H9 (cell line): ENCODE measurements at regions not wholly inside any gene's neighbourhood (a gene's known extent, or its start where the extent isn't known, plus 50 kb on each side); places are given as distances from the start of the nearest gene placed in this dataset.

Source experiments
- DNase-seq: peaks from one replicate; pipeline ENCODE4 v3.0.0-alpha.2; 2017
- H2AFZ ChIP-seq: one replicate; pipeline ENCODE4 v1.6.1; 2013; ENCODE audit warnings: mild to moderate bottlenecking, low read length, control low read depth, moderate library complexity
- H2AK5ac ChIP-seq: 2 replicates; pipeline ENCODE4 v1.6.1; 2013; ENCODE audit warnings: low read length, control low read depth, mixed read lengths; ENCODE audit not compliant: insufficient read length
- H2BK120ac ChIP-seq: one replicate; pipeline ENCODE4 v1.6.1; 2013; ENCODE audit warnings: low read depth, mild to moderate bottlenecking, low read length, control low read depth, inconsistent platforms; ENCODE audit not compliant: poor library complexity, severe bottlenecking
- H2BK12ac ChIP-seq: 2 replicates; pipeline ENCODE4 v1.6.1; 2013; ENCODE audit warnings: low read length, control low read depth, mixed read lengths, low read depth; ENCODE audit not compliant: insufficient read length
- H2BK15ac ChIP-seq: 2 replicates; pipeline ENCODE4 v1.6.1; 2013; ENCODE audit warnings: low read depth, low read length, control low read depth
- H2BK20ac ChIP-seq: one replicate; pipeline ENCODE4 v1.6.1; 2013; ENCODE audit warnings: low read depth, mild to moderate bottlenecking, low read length, control low read depth, inconsistent platforms; ENCODE audit not compliant: poor library complexity, severe bottlenecking
- H2BK5ac ChIP-seq: 2 replicates; pipeline ENCODE4 v1.6.1; 2013; ENCODE audit warnings: low read length, control low read depth, mixed read lengths; ENCODE audit not compliant: insufficient read length
- H3K14ac ChIP-seq: 2 replicates; pipeline ENCODE4 v1.6.1; 2013; ENCODE audit warnings: low read length, control low read depth; ENCODE audit not compliant: insufficient read depth
- H3K18ac ChIP-seq: 2 replicates; pipeline ENCODE4 v1.6.1; 2013; ENCODE audit warnings: low read depth, mild to moderate bottlenecking, mixed read lengths, low read length, control low read depth; ENCODE audit not compliant: insufficient read length
- H3K23ac ChIP-seq: 2 replicates; pipeline ENCODE4 v1.6.1; 2013; ENCODE audit warnings: low read length, control low read depth, mixed read lengths, low read depth; ENCODE audit not compliant: insufficient read length
- H3K23me2 ChIP-seq: 2 replicates; pipeline ENCODE4 v1.6.1; 2013; ENCODE audit warnings: low read depth, mild to moderate bottlenecking, mixed read lengths, low read length, control low read depth; ENCODE audit not compliant: insufficient read length, poor library complexity, severe bottlenecking
- H3K27ac ChIP-seq: 2 replicates; pipeline ENCODE4 v1.5.1; 2013; ENCODE audit warnings: low read length, control low read depth, mixed read lengths, low read depth; ENCODE audit not compliant: insufficient read length
- H3K27me3 ChIP-seq: 2 replicates; pipeline ENCODE4 v1.6.1; 2013; ENCODE audit warnings: low read length, control low read depth, inconsistent platforms; ENCODE audit not compliant: insufficient read depth
- H3K4ac ChIP-seq: 2 replicates; pipeline ENCODE4 v1.6.1; 2013; ENCODE audit warnings: low read depth, mild to moderate bottlenecking, control low read depth, inconsistent platforms, low read length, moderate library complexity
- H3K4me1 ChIP-seq: 2 replicates; pipeline ENCODE4 v1.6.1; 2013; ENCODE audit warnings: low read length, control low read depth, inconsistent platforms; ENCODE audit not compliant: insufficient read depth
- H3K4me2 ChIP-seq: 2 replicates; pipeline ENCODE4 v1.6.1; 2013; ENCODE audit warnings: low read length, control low read depth, mixed read lengths; ENCODE audit not compliant: insufficient read length, insufficient read depth
- H3K56ac ChIP-seq: 2 replicates; pipeline ENCODE4 v1.6.1; 2013; ENCODE audit warnings: low read depth, mild to moderate bottlenecking, mixed read lengths, low read length, control low read depth; ENCODE audit not compliant: insufficient read length
- H3K79me1 ChIP-seq: 2 replicates; pipeline ENCODE4 v1.6.1; 2013; ENCODE audit warnings: low read depth, mild to moderate bottlenecking, moderate library complexity, low read length, control low read depth, inconsistent platforms; ENCODE audit not compliant: insufficient read depth, poor library complexity, severe bottlenecking
- H3K79me2 ChIP-seq: 2 replicates; pipeline ENCODE4 v1.6.1; 2013; ENCODE audit warnings: low read length, control low read depth, inconsistent platforms; ENCODE audit not compliant: insufficient read depth
- H3K9ac ChIP-seq: 2 replicates; pipeline ENCODE4 v1.6.1; 2013; ENCODE audit warnings: low read length, control low read depth, mixed read lengths; ENCODE audit not compliant: insufficient read length; ENCODE audit errors: extremely low read depth
- H3K9me3 ChIP-seq: one replicate; pipeline ENCODE4 v1.6.1; 2013; ENCODE audit warnings: low read depth, low read length, inconsistent platforms; ENCODE audit not compliant: control insufficient read depth
- H3T11ph ChIP-seq: one replicate; pipeline ENCODE4 v1.6.1; 2013; ENCODE audit warnings: mild to moderate bottlenecking, low read length, control low read depth, inconsistent platforms
- H4K20me1 ChIP-seq: one replicate; pipeline ENCODE4 v1.6.1; 2013; ENCODE audit not compliant: control insufficient read depth, insufficient read length, insufficient read depth
- H4K5ac ChIP-seq: 2 replicates; pipeline ENCODE4 v1.6.1; 2013; ENCODE audit warnings: low read depth, mild to moderate bottlenecking, mixed read lengths, low read length, control low read depth; ENCODE audit not compliant: insufficient read length
- H4K8ac ChIP-seq: replicated peaks from 2 replicates; pipeline ENCODE4 v1.6.1; 2013; ENCODE audit warnings: low read length, control low read depth, mixed read lengths, low read depth; ENCODE audit not compliant: insufficient read length
- H4K91ac ChIP-seq: 2 replicates; pipeline ENCODE4 v1.6.1; 2013; ENCODE audit warnings: low read depth, mild to moderate bottlenecking, moderate library complexity, mixed read lengths, low read length, control low read depth; ENCODE audit not compliant: insufficient read length
- H3K27ac Mint-ChIP-seq, 3 experiments: 2 replicates in 2 of 3; 3 replicates in 1 of 3; pipeline ENCODE4 v1.8.0; 2020 to 2021; ENCODE audit warnings: mixed read lengths in 3 of 3, mild to moderate bottlenecking in 1 of 3, moderate library complexity in 1 of 3
- H3K27me3 Mint-ChIP-seq: 2 replicates; pipeline ENCODE4 v1.8.0; 2021; ENCODE audit warnings: low read depth, mild to moderate bottlenecking, moderate library complexity, mixed read lengths
- H3K36me3 Mint-ChIP-seq, 3 experiments: 2 replicates in 2 of 3; 3 replicates in 1 of 3; pipeline ENCODE4 v1.8.0; 2020 to 2021; ENCODE audit warnings: low read depth in 3 of 3, mixed read lengths in 3 of 3; ENCODE audit not compliant: insufficient read depth in 1 of 3
- H3K4me1 Mint-ChIP-seq, 2 experiments: 2 replicates each; pipeline ENCODE4 v1.8.0; 2020; ENCODE audit warnings: mixed read lengths in 2 of 2
- H3K4me3 Mint-ChIP-seq, 2 experiments: 2 replicates in 1 of 2; 3 replicates in 1 of 2; pipeline ENCODE4 v1.8.0; 2020 to 2021; ENCODE audit warnings: mild to moderate bottlenecking in 2 of 2, mixed read lengths in 2 of 2, moderate library complexity in 1 of 2
- H3K9me3 Mint-ChIP-seq, 2 experiments: 2 replicates in 1 of 2; 3 replicates in 1 of 2; pipeline ENCODE4 v1.8.0; 2020; ENCODE audit warnings: mild to moderate bottlenecking in 2 of 2, mixed read lengths in 2 of 2, moderate library complexity in 1 of 2
- WGBS: extraction: QIAGEN DNeasy Blood & Tissue Kit; methylation state at CpG from one replicate; pipeline ENCODE4 v1.1.7; 2013; ENCODE audit warnings: missing lambda C conversion rate, low lambda C conversion rate, mixed read lengths; ENCODE audit not compliant: insufficient read length; ENCODE audit errors: extremely low coverage; 5-methylcytosine and 5-hydroxymethylcytosine counted together
- TF ChIP-seq, protein P1 (sequence below): fragments of 200-600 bp; sonication (generic); conservative IDR thresholded peaks from 3 replicates; pipeline ENCODE4 v1.8.0; 2021; ENCODE audit warnings: antibody characterized with exemption, mild to moderate bottlenecking

DNA sequence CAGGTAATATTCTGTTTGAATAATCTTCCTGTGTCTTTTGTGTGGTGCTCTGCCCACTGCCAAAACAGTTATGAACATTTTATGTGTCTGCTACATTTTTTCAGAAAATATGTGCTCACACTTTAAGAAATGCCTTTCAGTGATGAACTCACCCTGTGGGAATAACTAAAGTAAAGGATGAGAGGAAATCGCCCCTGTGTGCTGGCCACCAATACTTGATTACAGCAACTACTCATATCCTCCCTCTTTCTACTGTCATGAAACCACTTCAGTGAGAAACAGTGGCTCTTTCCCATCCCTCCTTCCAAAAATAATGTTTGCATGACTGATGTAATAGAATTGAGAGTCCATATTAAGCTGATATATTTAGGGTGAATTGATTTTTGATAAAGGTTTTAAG, 900.9 kb downstream of the RAB28 start:
- TF ChIP-seq, protein P1, sequence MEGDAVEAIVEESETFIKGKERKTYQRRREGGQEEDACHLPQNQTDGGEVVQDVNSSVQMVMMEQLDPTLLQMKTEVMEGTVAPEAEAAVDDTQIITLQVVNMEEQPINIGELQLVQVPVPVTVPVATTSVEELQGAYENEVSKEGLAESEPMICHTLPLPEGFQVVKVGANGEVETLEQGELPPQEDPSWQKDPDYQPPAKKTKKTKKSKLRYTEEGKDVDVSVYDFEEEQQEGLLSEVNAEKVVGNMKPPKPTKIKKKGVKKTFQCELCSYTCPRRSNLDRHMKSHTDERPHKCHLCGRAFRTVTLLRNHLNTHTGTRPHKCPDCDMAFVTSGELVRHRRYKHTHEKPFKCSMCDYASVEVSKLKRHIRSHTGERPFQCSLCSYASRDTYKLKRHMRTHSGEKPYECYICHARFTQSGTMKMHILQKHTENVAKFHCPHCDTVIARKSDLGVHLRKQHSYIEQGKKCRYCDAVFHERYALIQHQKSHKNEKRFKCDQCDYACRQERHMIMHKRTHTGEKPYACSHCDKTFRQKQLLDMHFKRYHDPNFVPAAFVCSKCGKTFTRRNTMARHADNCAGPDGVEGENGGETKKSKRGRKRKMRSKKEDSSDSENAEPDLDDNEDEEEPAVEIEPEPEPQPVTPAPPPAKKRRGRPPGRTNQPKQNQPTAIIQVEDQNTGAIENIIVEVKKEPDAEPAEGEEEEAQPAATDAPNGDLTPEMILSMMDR, result no peak
- no peaks in the 10 kb centered on the region for H3K9me3 ChIP-seq
- no peak overlapping the region for H3K23ac ChIP-seq
- H3K27me3 ChIP-seq, result no peaks in the 10 kb centered on the region
- no peaks in the 10 kb centered on the region for H3K4me1 ChIP-seq
- no peak overlapping the region for H2BK120ac ChIP-seq
- no peak overlapping the region for H2AFZ ChIP-seq
- no peaks in the 10 kb centered on the region for H4K20me1 ChIP-seq
- H3K27ac Mint-ChIP-seq, result no peak overlapping the region
- H3T11ph ChIP-seq, result no peak overlapping the region
- H3K4me3 Mint-ChIP-seq, result no peak overlapping the region
- H3K4ac ChIP-seq, result no peak overlapping the region
- H3K79me2 ChIP-seq, result no peaks in the 10 kb centered on the region
- no peak overlapping the region for H2BK5ac ChIP-seq
- no peaks in the 10 kb centered on the region for H3K79me1 ChIP-seq
- no peak overlapping the region for H2BK15ac ChIP-seq
- no peak overlapping the region for H3K4me2 ChIP-seq
- no peaks in the 10 kb centered on the region for H3K9me3 Mint-ChIP-seq
- no peak overlapping the region for H3K9ac ChIP-seq
- no peak overlapping the region for H4K5ac ChIP-seq
- no peaks in the 10 kb centered on the region for H3K27me3 Mint-ChIP-seq
- DNase-seq, result no peak
- H3K23me2 ChIP-seq, result no peaks in the 10 kb centered on the region
- H3K36me3 Mint-ChIP-seq, result no peaks in the 10 kb centered on the region
- H3K14ac ChIP-seq, result no peak overlapping the region
- no peak overlapping the region for H2BK20ac ChIP-seq
- no peak overlapping the region for H4K8ac ChIP-seq
- no CpG with 5 or more reads among the region's 1 CpG for WGBS
- no peak overlapping the region for H4K91ac ChIP-seq
- H3K4me1 Mint-ChIP-seq, result peaks cover 7% of the 10 kb centered on the region in 2 experiments
- no peak overlapping the region for H3K18ac ChIP-seq
- H3K27ac ChIP-seq, result no peak overlapping the region
- H2BK12ac ChIP-seq, result no peak overlapping the region
- no peak overlapping the region for H3K56ac ChIP-seq
- no peak overlapping the region for H2AK5ac ChIP-seq
